Brain microvascular endothelial cell (primary cell): ENCODE measurements at regions not wholly inside any gene's neighbourhood (a gene's known extent, or its start where the extent isn't known, plus 50 kb on each side); places are given as distances from the start of the nearest gene placed in this dataset.

Experiments used
- DNase-seq: peaks from one replicate; pipeline ENCODE4 v3.0.0-alpha.2; 2020
- H3K27ac ChIP-seq: fragments of 250-450 bp; sonication (Bioruptor Pico); 2 replicates; pipeline ENCODE4 v1.5.1; 2020; ENCODE audit warnings: mild to moderate bottlenecking, moderate library complexity
- H3K27me3 ChIP-seq: fragments of 250-450 bp; sonication (Bioruptor Pico); replicated peaks from 2 replicates; pipeline ENCODE4 v1.5.1; 2020; ENCODE audit warnings: mild to moderate bottlenecking
- H3K36me3 ChIP-seq: fragments of 250-450 bp; sonication (Bioruptor Pico); replicated peaks from 2 replicates; pipeline ENCODE4 v1.5.1; 2020; ENCODE audit warnings: mild to moderate bottlenecking
- H3K4me3 ChIP-seq: 2 replicates; pipeline ENCODE4 v1.5.1; 2011; ENCODE audit warnings: low read depth, mild to moderate bottlenecking, control low read depth, low read length, moderate library complexity
- CTCF ChIP-seq: IDR thresholded peaks from 2 replicates; pipeline ENCODE4 v1.5.1; 2011; ENCODE audit warnings: low read depth, mild to moderate bottlenecking, moderate library complexity, low read length, control low read depth, inconsistent platforms; ENCODE audit errors: missing control alignments
- in situ Hi-C: cut with HindIII; loops from 2 replicates; pipeline ENCODE4 v1.10.0; 2017; ENCODE audit warnings: low sequenced_read_pairs, low pct_ligation_motif_present

GRCh38 chr3:193939527-193939926 is 196.4 kb upstream of the HES1 start:
- DNase-seq = no peak
- Histone ChIP-seq H3K36me3 (no peaks in the 10 kb centered on the region), H3K4me3 (no peak overlapping the region), H3K27me3 (peaks cover 16% of the 10 kb centered on the region), H3K27ac (no peak overlapping the region)
- in situ Hi-C loops = no loop called here
- TF ChIP-seq CTCF = no peak

GRCh38 chr3:193940526-193940925 is 195.4 kb upstream of the HES1 start:
- DNase-seq = no peak
- H3K27me3 ChIP-seq = peaks cover 24% of the 10 kb centered on the region
- in situ Hi-C loops = no loop called here
- H3K4me3 ChIP-seq = no peak overlapping the region
- TF ChIP-seq CTCF = no peak
- H3K36me3 ChIP-seq = no peaks in the 10 kb centered on the region
- no peak overlapping the region for H3K27ac ChIP-seq

- no peak for DNase-seq
- Histone ChIP-seq H3K4me3 (no peak overlapping the region), H3K27me3 (peaks cover 25% of the 10 kb centered on the region), H3K27ac (no peak overlapping the region), H3K36me3 (no peaks in the 10 kb centered on the region)
- TF ChIP-seq CTCF = no peak
- in situ Hi-C loops = no loop called here
These were observed 194.5 kb upstream of the HES1 start for GRCh38 chr3:193941486-193941885.

DNA sequence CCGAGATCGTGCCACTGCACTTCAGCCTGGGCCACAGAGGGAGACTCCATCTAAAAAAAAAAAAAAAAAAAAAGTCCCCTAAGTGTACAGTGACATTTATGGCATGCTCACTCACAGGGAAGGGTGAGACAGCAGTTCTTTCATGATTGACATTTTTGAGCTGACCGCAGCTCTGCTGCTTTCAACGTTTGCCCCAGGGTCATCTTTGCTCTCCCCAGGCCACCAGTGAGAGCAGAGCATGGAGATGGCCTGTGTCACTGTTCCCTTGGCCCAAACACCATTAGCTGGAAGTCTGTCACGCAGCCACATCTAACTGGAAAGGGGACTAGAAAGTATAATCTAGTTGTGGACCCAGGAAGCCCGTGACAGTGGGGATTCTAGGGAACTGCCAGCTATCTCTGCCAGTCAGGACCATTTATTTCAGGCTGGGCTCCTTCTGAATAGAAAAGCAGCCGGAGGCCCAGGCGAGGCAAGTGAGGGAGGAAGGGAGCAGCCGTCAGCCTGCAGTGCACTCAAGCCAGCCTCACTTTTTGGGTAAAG is 193.4 kb upstream of the HES1 start:
- H3K27ac ChIP-seq = no peak overlapping the region
- no peak for TF ChIP-seq CTCF
- peaks cover 27% of the 10 kb centered on the region for H3K27me3 ChIP-seq
- no peak overlapping the region for H3K4me3 ChIP-seq
- in situ Hi-C loops = no loop called here
- no peaks in the 10 kb centered on the region for H3K36me3 ChIP-seq
- DNase-seq = no peak

GRCh38 chr3:193943200-193943599 is 192.7 kb upstream of the HES1 start:
- in situ Hi-C loops = no loop called here
- H3K27me3 ChIP-seq = peaks cover 27% of the 10 kb centered on the region
- no peak overlapping the region for H3K27ac ChIP-seq

More at GRCh38 chr3:193943200-193943599, 192.7 kb upstream of the HES1 start:
- H3K36me3 ChIP-seq = no peaks in the 10 kb centered on the region
- DNase-seq = no peak
- no peak for TF ChIP-seq CTCF
- H3K4me3 ChIP-seq = no peak overlapping the region
